SU-DHL-6 (cell line): ENCODE measurements at regions not wholly inside any gene's neighbourhood (a gene's known extent, or its start where the extent isn't known, plus 50 kb on each side); places are given as distances from the start of the nearest gene placed in this dataset.
"Not testable (repeated sequence)": the region's sequence is repeated elsewhere in the genome, so short reads cannot be mapped to it uniquely, and the experiment has no call there.

ENCODE experiments used
- H2AFZ ChIP-seq: fragments of 200-600 bp; sonication (generic); 2 replicates; pipeline ENCODE4 v1.6.1; 2014; ENCODE audit warnings: low read depth, mild to moderate bottlenecking, moderate library complexity, mixed read lengths, antibody characterized with exemption, low read length; ENCODE audit not compliant: severe bottlenecking
- H3F3A ChIP-seq: fragments of 200-600 bp; shearing (Covaris generic); 2 replicates; pipeline ENCODE4 v1.6.0; 2016; ENCODE audit warnings: antibody characterized with exemption, mild to moderate bottlenecking; ENCODE audit not compliant: insufficient read depth
- H3K27ac ChIP-seq: fragments of 200-600 bp; sonication (generic); 2 replicates; pipeline ENCODE4 v1.5.1; 2016; ENCODE audit warnings: low read depth, mild to moderate bottlenecking, low read length, moderate library complexity, mixed read lengths
- H3K27me3 ChIP-seq: fragments of 200-600 bp; sonication (generic), shearing (Covaris generic); 2 replicates; pipeline ENCODE4 v1.6.0; 2014; ENCODE audit warnings: mild to moderate bottlenecking, low read length
- H3K36me3 ChIP-seq: fragments of 200-600 bp; sonication (generic); 2 replicates; pipeline ENCODE4 v1.6.1; 2014; ENCODE audit warnings: mild to moderate bottlenecking, low read length, mixed read lengths
- H3K4me2 ChIP-seq: fragments of 300-600, 200-600 bp; shearing (Covaris generic), sonication (generic); 2 replicates; pipeline ENCODE4 v1.6.0; 2014; ENCODE audit warnings: low read length, low read depth, mild to moderate bottlenecking; ENCODE audit not compliant: poor library complexity, severe bottlenecking
- H3K4me3 ChIP-seq: fragments of 200-600 bp; sonication (generic); 2 replicates; pipeline ENCODE4 v1.5.1; 2014; ENCODE audit warnings: antibody characterized with exemption, low read length, mild to moderate bottlenecking, mixed read lengths; ENCODE audit not compliant: insufficient read depth, poor library complexity, severe bottlenecking
- H3K79me2 ChIP-seq: fragments of 200-600 bp; sonication (generic); 2 replicates; pipeline ENCODE4 v1.6.1; 2014; ENCODE audit warnings: mild to moderate bottlenecking, low read length, moderate library complexity; ENCODE audit not compliant: insufficient read depth
- H3K9ac ChIP-seq: fragments of 200-600 bp; sonication (generic); 2 replicates; pipeline ENCODE4 v1.7.0; 2014; ENCODE audit warnings: mild to moderate bottlenecking, low read length
- H3K9me2 ChIP-seq: fragments of 200-600 bp; sonication (generic); replicated peaks from 2 replicates; pipeline ENCODE4 v1.6.1; 2014; ENCODE audit warnings: low read length; ENCODE audit not compliant: insufficient read depth
- H3K9me3 ChIP-seq: fragments of 200-600 bp; sonication (generic); 2 replicates; pipeline ENCODE4 v1.6.1; 2014; ENCODE audit warnings: low read length, mixed read lengths; ENCODE audit not compliant: insufficient read depth
- H4K20me1 ChIP-seq: fragments of 200-600 bp; sonication (generic); 2 replicates; pipeline ENCODE4 v1.6.1; 2014; ENCODE audit warnings: low read depth, mild to moderate bottlenecking, antibody characterized with exemption, low read length, moderate library complexity, mixed read lengths
- CTCF ChIP-seq: fragments of 200-600 bp; sonication (generic); IDR thresholded peaks from one replicate; pipeline ENCODE4 v1.5.1; 2017; ENCODE audit warnings: antibody characterized with exemption, mild to moderate bottlenecking, low read length, moderate library complexity; ENCODE audit not compliant: insufficient read depth, poor library complexity, severe bottlenecking
- EZH2phosphoT487 ChIP-seq: fragments of 200-600 bp; sonication (generic), shearing (Covaris generic); conservative IDR thresholded peaks from 2 replicates; pipeline ENCODE4 v1.6.1; 2018; ENCODE audit warnings: mild to moderate bottlenecking, antibody characterized with exemption, low read length, moderate library complexity, mixed read lengths

- no peaks in the 10 kb centered on the region for H4K20me1 ChIP-seq
- no peak overlapping the region for H3K4me3 ChIP-seq
- no peak overlapping the region for H3K9ac ChIP-seq
- no peaks in the 10 kb centered on the region for H3K27me3 ChIP-seq
- H3K4me2 ChIP-seq: no peak overlapping the region
- no peaks in the 10 kb centered on the region for H3K36me3 ChIP-seq
- H2AFZ ChIP-seq: no peak overlapping the region
- no peaks in the 10 kb centered on the region for H3K79me2 ChIP-seq
- no peaks in the 10 kb centered on the region for H3K9me2 ChIP-seq
- no peak overlapping the region for H3K27ac ChIP-seq
- TF ChIP-seq CTCF (no peak), EZH2phosphoT487 (no peak)
- H3K9me3 ChIP-seq: peaks cover under 1% of the 10 kb centered on the region; the same call in 1 of the 2 replicates
- H3F3A ChIP-seq: no peaks in the 10 kb centered on the region
These were observed 630.8 kb upstream of the KCNMB2 start for GRCh38 chr3:177905173-177906125.

- H3K9ac ChIP-seq: no peak overlapping the region
- no peaks in the 10 kb centered on the region for H3K36me3 ChIP-seq
- H3K4me2 ChIP-seq: no peak overlapping the region
- no peaks in the 10 kb centered on the region for H3K79me2 ChIP-seq
- no peak overlapping the region for H2AFZ ChIP-seq
- no peak for TF ChIP-seq CTCF
- no peak for TF ChIP-seq EZH2phosphoT487
- H3F3A ChIP-seq: no peaks in the 10 kb centered on the region
- no peaks in the 10 kb centered on the region for H3K9me2 ChIP-seq
- no peaks in the 10 kb centered on the region for H3K27me3 ChIP-seq
- no peak overlapping the region for H3K27ac ChIP-seq
- H4K20me1 ChIP-seq: no peaks in the 10 kb centered on the region
- no peak overlapping the region for H3K4me3 ChIP-seq
- no peaks in the 10 kb centered on the region for H3K9me3 ChIP-seq
These were observed 630.1 kb upstream of the KCNMB2 start for GRCh38 chr3:177906126-177906511.

DNA sequence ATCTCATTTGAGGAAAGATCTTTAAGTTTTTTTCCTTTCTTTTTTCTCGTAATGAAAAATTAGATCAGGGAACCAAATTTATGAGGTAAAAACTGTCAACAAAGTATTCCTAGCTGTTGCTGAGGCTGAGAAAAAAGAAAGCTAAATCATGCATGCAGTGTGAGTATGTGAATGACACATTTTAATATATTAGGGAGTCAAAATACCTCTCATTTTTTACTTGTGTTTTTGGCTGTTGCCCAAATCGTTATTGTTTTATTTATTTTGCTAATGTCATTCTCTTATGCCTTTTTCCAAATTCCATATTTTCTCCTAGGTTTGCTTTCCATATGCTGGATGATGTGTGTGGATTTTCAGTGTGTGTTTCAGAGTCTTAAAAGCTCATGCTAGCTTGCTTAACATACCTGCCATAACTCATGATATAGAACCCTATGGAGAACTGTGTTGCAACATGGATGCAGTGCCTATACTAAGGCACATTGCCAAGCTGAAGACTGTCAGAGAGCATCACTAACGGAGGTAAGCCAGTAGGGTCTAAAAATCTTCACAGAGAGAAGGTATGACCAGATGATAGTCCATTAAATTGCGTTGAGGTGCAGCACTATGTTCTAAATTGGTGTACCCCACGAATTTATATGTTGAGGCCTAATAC lies 629.5 kb upstream of the KCNMB2 start:
- Histone ChIP-seq H3K9me3 (no peaks in the 10 kb centered on the region), H3K27me3 (no peaks in the 10 kb centered on the region), H4K20me1 (no peaks in the 10 kb centered on the region), H3K79me2 (no peaks in the 10 kb centered on the region), H3K36me3 (no peaks in the 10 kb centered on the region), H3F3A (no peaks in the 10 kb centered on the region), H3K9me2 (no peaks in the 10 kb centered on the region), H3K27ac (no peak overlapping the region), H2AFZ (no peak overlapping the region), H3K4me2 (no peak overlapping the region), H3K9ac (no peak overlapping the region), H3K4me3 (no peak overlapping the region)
- TF ChIP-seq EZH2phosphoT487: no peak
- TF ChIP-seq CTCF: no peak

DNA sequence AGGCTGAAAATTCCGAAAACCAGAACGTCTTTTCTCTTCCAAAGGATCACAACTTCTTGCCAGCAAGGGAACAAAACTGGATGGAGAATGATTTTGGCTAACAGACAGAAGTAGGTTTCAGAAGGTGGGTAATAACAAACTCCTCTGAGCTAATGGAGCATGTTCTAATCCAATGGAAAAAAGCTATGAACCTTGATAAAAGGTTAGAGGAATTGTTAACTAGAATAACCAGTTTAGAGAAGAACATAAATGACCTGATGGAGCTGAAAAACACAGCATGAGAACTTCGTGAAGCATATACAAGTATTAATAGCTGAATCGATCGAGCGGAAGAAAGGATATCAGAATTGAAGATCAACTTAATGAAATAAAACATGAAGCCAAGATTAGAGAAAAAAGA lies 626.7 kb upstream of the KCNMB2 start:
- not testable (repeated sequence) for H3K36me3 ChIP-seq, H3K4me3 ChIP-seq, H3K9ac ChIP-seq, H3K27me3 ChIP-seq, H3K9me2 ChIP-seq, H2AFZ ChIP-seq, H4K20me1 ChIP-seq, H3K27ac ChIP-seq, H3K9me3 ChIP-seq, H3F3A ChIP-seq, H3K79me2 ChIP-seq, H3K4me2 ChIP-seq
